HEK293T (cell line): ENCODE measurements at regions not wholly inside any gene's neighbourhood (a gene's known extent, or its start where the extent isn't known, plus 50 kb on each side); places are given as distances from the start of the nearest gene placed in this dataset.

Source experiments
- BHLHE40 ChIP-seq: fragments of 450-650 bp; IDR thresholded peaks from 2 replicates; pipeline ENCODE4 v1.6.1; 2016; ENCODE audit warnings: mild to moderate bottlenecking, moderate library complexity, borderline replicate concordance
- ELF4 ChIP-seq: fragments of 450-650 bp; IDR thresholded peaks from 2 replicates; pipeline ENCODE4 v1.6.1; 2017; ENCODE audit warnings: antibody characterized with exemption
- FOXA1 ChIP-seq: fragments of 450-650 bp; IDR thresholded peaks from 2 replicates; pipeline ENCODE4 v1.6.1; 2016; ENCODE audit warnings: mild to moderate bottlenecking
- FOXM1 ChIP-seq: fragments of 450-650 bp; IDR thresholded peaks from 2 replicates; pipeline ENCODE4 v1.6.1; 2017; ENCODE audit warnings: mild to moderate bottlenecking, borderline replicate concordance
- NFRKB ChIP-seq: fragments of 450-650 bp; IDR thresholded peaks from 2 replicates; pipeline ENCODE4 v1.6.1; 2016; ENCODE audit warnings: mild to moderate bottlenecking, moderate library complexity
- SP1 ChIP-seq: fragments of 450-650 bp; IDR thresholded peaks from 2 replicates; pipeline ENCODE4 v1.6.1; 2017
- SUZ12 ChIP-seq: fragments of 450-650 bp; IDR thresholded peaks from 2 replicates; pipeline ENCODE4 v1.6.1; 2016; ENCODE audit warnings: mild to moderate bottlenecking

DNA sequence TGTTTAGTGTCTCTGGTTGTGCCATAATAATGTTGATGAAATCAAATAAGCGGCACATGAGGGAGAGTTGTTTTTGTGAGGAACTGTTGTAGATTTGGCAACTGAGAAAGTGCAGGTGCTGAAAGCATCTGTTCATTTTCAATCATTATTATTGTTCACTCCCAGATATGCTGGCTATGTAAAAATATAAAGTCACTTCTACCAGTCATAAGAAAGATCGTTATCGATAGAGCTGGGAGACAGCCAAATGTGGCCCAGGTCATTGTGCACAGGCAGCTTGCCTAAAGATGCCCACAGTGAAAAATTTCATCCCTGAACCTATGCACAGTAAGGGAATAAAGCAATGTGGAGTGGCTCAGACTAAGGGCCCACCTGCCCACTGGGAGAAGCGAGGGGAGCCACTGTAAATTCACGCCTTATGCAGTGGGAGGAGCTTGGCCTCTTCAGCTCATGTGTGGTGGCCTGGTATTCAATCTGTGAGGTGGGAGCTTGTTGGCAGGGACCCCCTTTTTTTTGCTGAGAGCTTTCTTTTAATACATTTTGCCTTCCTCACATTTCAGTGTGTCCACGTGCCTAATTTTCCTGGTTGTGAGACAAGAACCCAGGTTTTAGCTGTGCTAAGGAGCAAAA, 1490.8 kb upstream of the TMEM132C start:
- TF ChIP-seq ELF4 (no peak), SUZ12 (no peak), BHLHE40 (no peak), NFRKB (no peak), FOXM1 (no peak), FOXA1 (no peak), SP1 (no peak)
